ENCODE measurements at regions not wholly inside any gene's neighbourhood (a gene's known extent, or its start where the extent isn't known, plus 50 kb on each side); places are given as distances from the start of the nearest gene placed in this dataset.

DNA sequence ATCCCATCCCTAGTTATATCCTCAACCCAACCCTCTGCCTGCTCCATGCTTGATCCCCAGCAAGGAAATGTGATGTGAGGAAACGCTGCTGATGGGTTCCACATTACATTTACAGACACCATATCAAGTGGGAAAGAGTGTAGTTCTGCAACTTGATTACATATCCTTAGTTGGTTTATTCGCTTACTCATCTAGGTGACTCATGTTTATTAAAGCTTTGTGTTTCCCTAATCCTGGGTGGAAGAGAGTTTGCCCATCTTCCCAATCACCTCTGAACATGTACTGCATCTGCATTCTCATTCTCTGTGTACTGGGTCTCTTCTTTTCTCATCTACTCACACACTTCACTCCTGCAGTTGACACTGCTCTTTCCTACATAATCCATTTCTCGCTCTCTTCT is 91.7 kb upstream of the PDZRN3 start:
- Histone ChIP-seq H3K4me3 (ENCODE audit: low read depth in 2 of 2, low read length in 1 of 2) (no peak overlapping the region), H4K20me1 (ENCODE audit: insufficient read depth) (no peaks in the 10 kb centered on the region), H3K4me1 (ENCODE audit: control insufficient read depth in 1 of 2, insufficient read depth in 2 of 2, low read depth in 1 of 2, low read length in 1 of 2) (peaks cover 0 to 9% of the 10 kb centered on the region in 2 experiments; a peak in 2 of 4 replicates), H3K9ac (no peak overlapping the region), H3K9me3 (no peaks in the 10 kb centered on the region), H3K27me3 (ENCODE audit: insufficient read depth) (no peaks in the 10 kb centered on the region), H3F3A (replicated peaks; ENCODE audit: insufficient read depth) (no peaks in the 10 kb centered on the region), H3K27ac (ENCODE audit: low read depth in 2 of 2, low read length in 1 of 2) (no peak overlapping the region), H3K9me2 (no peaks in the 10 kb centered on the region), H2AFZ (ENCODE audit: low read depth) (no peak overlapping the region), H3K36me3 (replicated peaks in 1 of 2; ENCODE audit: control insufficient read depth in 1 of 2, insufficient read depth in 2 of 2, low read length in 1 of 2) (no peaks in the 10 kb centered on the region), H3K79me2 (ENCODE audit: insufficient read depth) (no peaks in the 10 kb centered on the region), H3K4me2 (no peak overlapping the region)
- WGBS (ENCODE audit: low lambda C conversion rate), result 60% methylated on average over 3 of the region's 3 CpGs
- DNase-seq, result no peak
- ChIA-PET POLR2A (no interaction called here), CTCF (no interaction called here)
- TF ChIP-seq EZH2phosphoT487 (IDR thresholded peaks at IDR 0.05; ENCODE audit: borderline replicate concordance, low read depth) (no peak), RFX5 (IDR thresholded peaks at IDR 0.05; ENCODE audit: low read length) (no peak), FOSL2 (IDR thresholded peaks at IDR 0.05; ENCODE audit: borderline replicate concordance, low read depth) (peak; percentile 84), JUND (IDR thresholded peaks at IDR 0.05) (peak; percentile 57)

DNA sequence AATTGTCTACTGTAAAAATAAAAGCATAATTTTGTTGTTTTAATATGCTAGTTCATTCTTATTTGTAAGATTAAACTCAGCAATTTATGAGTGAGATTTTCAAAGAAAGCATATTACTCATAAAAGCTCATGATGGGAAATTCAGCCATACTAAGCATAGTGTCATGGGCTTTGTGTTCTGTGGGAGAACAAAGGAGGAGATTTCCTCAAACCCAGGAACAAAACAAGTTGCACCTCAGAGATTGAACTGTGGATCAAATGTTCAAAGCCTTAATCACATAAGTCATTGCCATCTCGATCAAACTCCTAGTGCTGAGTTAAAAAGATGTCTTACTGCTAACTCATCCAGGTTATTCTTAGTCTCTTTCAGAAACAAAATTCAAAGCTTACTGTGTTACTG is 85.6 kb upstream of the PDZRN3 start:
- H3K9me2 ChIP-seq, result no peaks in the 10 kb centered on the region
- H3K27me3 ChIP-seq (ENCODE audit: insufficient read depth), result no peaks in the 10 kb centered on the region
- no peak overlapping the region for H3K4me3 ChIP-seq (ENCODE audit: low read depth in 2 of 2, low read length in 1 of 2)
- no peaks in the 10 kb centered on the region for H3K79me2 ChIP-seq (ENCODE audit: insufficient read depth)
- WGBS (ENCODE audit: low lambda C conversion rate), result 92% methylated on average over 1 of the region's 1 CpG
- H3K36me3 ChIP-seq (replicated peaks in 1 of 2; ENCODE audit: control insufficient read depth in 1 of 2, insufficient read depth in 2 of 2, low read length in 1 of 2), result no peaks in the 10 kb centered on the region
- CTCF ChIA-PET, result interaction anchor here (1.0 to 2.2 kb wide), 3 partner anchors 12 to 138 kb away, joined by 3 to 8 read pairs (median 5); no protein-coding TSS in a partner anchor
- H3K4me1 ChIP-seq (ENCODE audit: control insufficient read depth in 1 of 2, insufficient read depth in 2 of 2, low read depth in 1 of 2, low read length in 1 of 2), result peaks cover 0 to 10% of the 10 kb centered on the region in 2 experiments; a peak in 1 of 4 replicates
- no peaks in the 10 kb centered on the region for H3K9me3 ChIP-seq
- DNase-seq, result no peak
- H3K4me2 ChIP-seq, result no peak overlapping the region
- H3K9ac ChIP-seq, result no peak overlapping the region
- peaks cover 5% of the 10 kb centered on the region for H3F3A ChIP-seq (replicated peaks; ENCODE audit: insufficient read depth)
- H4K20me1 ChIP-seq (ENCODE audit: insufficient read depth), result no peaks in the 10 kb centered on the region
- H3K27ac ChIP-seq (ENCODE audit: low read depth in 2 of 2, low read length in 1 of 2), result no peak overlapping the region
- POLR2A ChIA-PET, result no interaction called here
- H2AFZ ChIP-seq (ENCODE audit: low read depth), result 0 out of 2 replicates have a peak overlapping the region, but pooled peaks have one; percentile 30
- TF ChIP-seq ELF1 (IDR thresholded peaks at IDR 0.05) (no peak), RCOR1 (IDR thresholded peaks at IDR 0.05; ENCODE audit: low read length) (no peak), NRF1 (IDR thresholded peaks at IDR 0.05; ENCODE audit: low read depth, low read length) (no peak), GATA2 (CRISPR knock-in tag; IDR thresholded peaks at IDR 0.05) (no peak), TEAD4 (IDR thresholded peaks at IDR 0.05; ENCODE audit: borderline replicate concordance, insufficient read depth) (no peak), NFIC (IDR thresholded peaks at IDR 0.05; ENCODE audit: borderline replicate concordance) (no peak), EP300 (IDR thresholded peaks at IDR 0.05; ENCODE audit: borderline replicate concordance in 1 of 2, low read depth in 1 of 2, low read length in 1 of 2) (no peak), YY1 (IDR thresholded peaks at IDR 0.05; ENCODE audit: low read depth) (no peak), EZH2phosphoT487 (IDR thresholded peaks at IDR 0.05; ENCODE audit: borderline replicate concordance, low read depth) (no peak), TAF1 (IDR thresholded peaks at IDR 0.05; ENCODE audit: borderline replicate concordance, low read depth, low read length) (no peak), POLR2AphosphoS5 (IDR thresholded peaks at IDR 0.05; ENCODE audit: low read depth, low read length) (no peak)
- TF ChIP-seq, protein P1, sequence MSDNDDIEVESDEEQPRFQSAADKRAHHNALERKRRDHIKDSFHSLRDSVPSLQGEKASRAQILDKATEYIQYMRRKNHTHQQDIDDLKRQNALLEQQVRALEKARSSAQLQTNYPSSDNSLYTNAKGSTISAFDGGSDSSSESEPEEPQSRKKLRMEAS (IDR thresholded peaks at IDR 0.05; ENCODE audit: low read depth), result no peak
- TF ChIP-seq, protein P2, sequence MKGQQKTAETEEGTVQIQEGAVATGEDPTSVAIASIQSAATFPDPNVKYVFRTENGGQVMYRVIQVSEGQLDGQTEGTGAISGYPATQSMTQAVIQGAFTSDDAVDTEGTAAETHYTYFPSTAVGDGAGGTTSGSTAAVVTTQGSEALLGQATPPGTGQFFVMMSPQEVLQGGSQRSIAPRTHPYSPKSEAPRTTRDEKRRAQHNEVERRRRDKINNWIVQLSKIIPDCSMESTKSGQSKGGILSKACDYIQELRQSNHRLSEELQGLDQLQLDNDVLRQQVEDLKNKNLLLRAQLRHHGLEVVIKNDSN (IDR thresholded peaks at IDR 0.05; ENCODE audit: borderline replicate concordance, low read depth), result no peak
- TF ChIP-seq, protein P3, sequence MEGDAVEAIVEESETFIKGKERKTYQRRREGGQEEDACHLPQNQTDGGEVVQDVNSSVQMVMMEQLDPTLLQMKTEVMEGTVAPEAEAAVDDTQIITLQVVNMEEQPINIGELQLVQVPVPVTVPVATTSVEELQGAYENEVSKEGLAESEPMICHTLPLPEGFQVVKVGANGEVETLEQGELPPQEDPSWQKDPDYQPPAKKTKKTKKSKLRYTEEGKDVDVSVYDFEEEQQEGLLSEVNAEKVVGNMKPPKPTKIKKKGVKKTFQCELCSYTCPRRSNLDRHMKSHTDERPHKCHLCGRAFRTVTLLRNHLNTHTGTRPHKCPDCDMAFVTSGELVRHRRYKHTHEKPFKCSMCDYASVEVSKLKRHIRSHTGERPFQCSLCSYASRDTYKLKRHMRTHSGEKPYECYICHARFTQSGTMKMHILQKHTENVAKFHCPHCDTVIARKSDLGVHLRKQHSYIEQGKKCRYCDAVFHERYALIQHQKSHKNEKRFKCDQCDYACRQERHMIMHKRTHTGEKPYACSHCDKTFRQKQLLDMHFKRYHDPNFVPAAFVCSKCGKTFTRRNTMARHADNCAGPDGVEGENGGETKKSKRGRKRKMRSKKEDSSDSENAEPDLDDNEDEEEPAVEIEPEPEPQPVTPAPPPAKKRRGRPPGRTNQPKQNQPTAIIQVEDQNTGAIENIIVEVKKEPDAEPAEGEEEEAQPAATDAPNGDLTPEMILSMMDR (IDR thresholded peaks at IDR 0.05), result no peak
- TF ChIP-seq, protein P4, sequence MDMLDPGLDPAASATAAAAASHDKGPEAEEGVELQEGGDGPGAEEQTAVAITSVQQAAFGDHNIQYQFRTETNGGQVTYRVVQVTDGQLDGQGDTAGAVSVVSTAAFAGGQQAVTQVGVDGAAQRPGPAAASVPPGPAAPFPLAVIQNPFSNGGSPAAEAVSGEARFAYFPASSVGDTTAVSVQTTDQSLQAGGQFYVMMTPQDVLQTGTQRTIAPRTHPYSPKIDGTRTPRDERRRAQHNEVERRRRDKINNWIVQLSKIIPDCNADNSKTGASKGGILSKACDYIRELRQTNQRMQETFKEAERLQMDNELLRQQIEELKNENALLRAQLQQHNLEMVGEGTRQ (IDR thresholded peaks at IDR 0.05; ENCODE audit: borderline replicate concordance, low read depth, low read length), result no peak
- TF ChIP-seq, protein P5, sequence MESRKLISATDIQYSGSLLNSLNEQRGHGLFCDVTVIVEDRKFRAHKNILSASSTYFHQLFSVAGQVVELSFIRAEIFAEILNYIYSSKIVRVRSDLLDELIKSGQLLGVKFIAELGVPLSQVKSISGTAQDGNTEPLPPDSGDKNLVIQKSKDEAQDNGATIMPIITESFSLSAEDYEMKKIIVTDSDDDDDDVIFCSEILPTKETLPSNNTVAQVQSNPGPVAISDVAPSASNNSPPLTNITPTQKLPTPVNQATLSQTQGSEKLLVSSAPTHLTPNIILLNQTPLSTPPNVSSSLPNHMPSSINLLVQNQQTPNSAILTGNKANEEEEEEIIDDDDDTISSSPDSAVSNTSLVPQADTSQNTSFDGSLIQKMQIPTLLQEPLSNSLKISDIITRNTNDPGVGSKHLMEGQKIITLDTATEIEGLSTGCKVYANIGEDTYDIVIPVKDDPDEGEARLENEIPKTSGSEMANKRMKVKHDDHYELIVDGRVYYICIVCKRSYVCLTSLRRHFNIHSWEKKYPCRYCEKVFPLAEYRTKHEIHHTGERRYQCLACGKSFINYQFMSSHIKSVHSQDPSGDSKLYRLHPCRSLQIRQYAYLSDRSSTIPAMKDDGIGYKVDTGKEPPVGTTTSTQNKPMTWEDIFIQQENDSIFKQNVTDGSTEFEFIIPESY (IDR thresholded peaks at IDR 0.05; ENCODE audit: borderline replicate concordance, low read depth), result no peak
